HepG2 (cell line): ENCODE measurements at regions not wholly inside any gene's neighbourhood (a gene's known extent, or its start where the extent isn't known, plus 50 kb on each side); places are given as distances from the start of the nearest gene placed in this dataset.

ENCODE experiments used
- ATAC-seq: fragments of 200-7000 bp; cut with Tn5 transposase; 3 replicates; pipeline ENCODE4 v1.9.1; 2020; ENCODE audit warnings: mild to moderate bottlenecking, moderate library complexity
- BruUV-seq: library from RNA; stranded (reverse); fragments of 400-500 nt; replicated peaks from 2 replicates; lab custom pipeline; 2021; lab: Mats Ljungman, UMichigan
- CTCF ChIA-PET: fragments of 300-600 bp; formaldehyde crosslinking; extraction: SDS; loops from one replicate; lab custom pipeline; 2021; ENCODE audit warnings: low total read pairs, inconsistent platforms, low intra/inter-chr PET ratio; lab: Yijun Ruan, JAX
- POLR2A ChIA-PET: fragments of 350-600 bp; sonication (Branson Sonifier 250); formaldehyde crosslinking; loops from one replicate; lab custom pipeline; 2020; ENCODE audit warnings: antibody characterized with exemption, inconsistent platforms; lab: Yijun Ruan, JAX
- DNase-seq: peaks from one replicate; pipeline ENCODE4 v3.0.0-alpha.2; 2015; ENCODE audit warnings: low spot score
- FAIRE-seq: peaks from 3 replicates; lab custom pipeline; 2011; peaks lifted over from hg19 to GRCh38; lab: Jason Lieb, UNC
- H2AFZ ChIP-seq: one replicate; pipeline ENCODE4 v1.6.1; 2011; ENCODE audit warnings: low read length, inconsistent platforms
- H3K27ac ChIP-seq: fragments of 300-600 bp; 3 replicates; pipeline ENCODE4 v1.8.0; 2011; ENCODE audit warnings: mixed run types, mild to moderate bottlenecking, mixed read lengths, low read length, inconsistent platforms; ENCODE audit not compliant: insufficient read depth; ENCODE audit errors: extremely low read length
- H3K27me3 ChIP-seq, 2 experiments: fragments of 200-600 bp in 1 of 2; 2 replicates in 1 of 2; 3 replicates in 1 of 2; pipeline versions ENCODE4 v1.6.0 to v1.8.0; 2011; ENCODE audit warnings: low read length in 2 of 2, mild to moderate bottlenecking in 2 of 2, moderate library complexity in 2 of 2, inconsistent platforms in 1 of 2; ENCODE audit not compliant: insufficient read depth in 2 of 2, control insufficient read depth in 1 of 2
- H3K36me3 ChIP-seq, 2 experiments: fragments of 200-600 bp in 1 of 2; replicated peaks in 1 of 2; 2 replicates in 1 of 2; 3 replicates in 1 of 2; pipeline versions ENCODE4 v1.5.1 to v1.8.0; 2011; ENCODE audit warnings: low read length in 2 of 2, inconsistent platforms in 1 of 2; ENCODE audit not compliant: insufficient read depth in 2 of 2, control insufficient read depth in 1 of 2
- H3K4me1 ChIP-seq: 2 replicates; pipeline ENCODE4 v1.5.1; 2012; ENCODE audit warnings: low read length, inconsistent platforms; ENCODE audit not compliant: insufficient read depth
- H3K4me2 ChIP-seq: 2 replicates; pipeline ENCODE4 v1.6.0; 2011; ENCODE audit warnings: low read depth, low read length, inconsistent platforms
- H3K4me3 ChIP-seq, 3 experiments: fragments of 200-600 bp in 1 of 3; sonication (generic), shearing (Covaris generic) in 1 of 3; replicated peaks in 1 of 3; 2 replicates each; pipeline ENCODE4 v1.5.1; 2011 to 2016; ENCODE audit warnings: low read length in 3 of 3, inconsistent platforms in 2 of 3, low read depth in 2 of 3, mild to moderate bottlenecking in 2 of 3, control low read depth in 1 of 3, mixed read lengths in 1 of 3; ENCODE audit not compliant: insufficient read depth in 1 of 3
- H3K79me2 ChIP-seq: one replicate; pipeline ENCODE4 v1.6.1; 2011; ENCODE audit warnings: low read length, inconsistent platforms; ENCODE audit not compliant: insufficient read depth
- H3K9ac ChIP-seq: 2 replicates; pipeline ENCODE4 v1.6.0; 2011; ENCODE audit warnings: mild to moderate bottlenecking, low read depth, low read length, inconsistent platforms; ENCODE audit not compliant: insufficient read depth
- H3K9me3 ChIP-seq: 2 replicates; pipeline ENCODE4 v1.5.1; 2012; ENCODE audit warnings: mild to moderate bottlenecking, low read length
- H4K20me1 ChIP-seq: 2 replicates; pipeline ENCODE4 v1.6.0; 2011; ENCODE audit warnings: inconsistent platforms, mild to moderate bottlenecking, low read length, moderate library complexity; ENCODE audit not compliant: insufficient read depth
- HNF1B ChIP-seq: sonication (generic); formaldehyde crosslinking; IDR thresholded peaks from 2 replicates; pipeline ENCODE4 v1.5.1; 2020; ENCODE audit warnings: mild to moderate bottlenecking, moderate library complexity, missing genetic modification reagents
- MAF1 ChIP-seq: sonication (generic); formaldehyde crosslinking; IDR thresholded peaks from 2 replicates; pipeline ENCODE4 v1.5.0; 2020; ENCODE audit warnings: missing genetic modification reagents, borderline replicate concordance
- NCOA1 ChIP-seq: sonication (generic); formaldehyde crosslinking; IDR thresholded peaks from 2 replicates; pipeline ENCODE4 v1.9.0; 2021; ENCODE audit warnings: missing genetic modification reagents
- SNAPC4 ChIP-seq: sonication (generic); formaldehyde crosslinking; IDR thresholded peaks from 2 replicates; pipeline ENCODE4 v1.4.0; 2020; ENCODE audit warnings: mild to moderate bottlenecking, missing genetic modification reagents
- SOX5 ChIP-seq: IDR thresholded peaks from 2 replicates; pipeline ENCODE4 v1.6.1; 2016; ENCODE audit warnings: borderline replicate concordance
- ZFP62 ChIP-seq: sonication (generic); formaldehyde crosslinking; IDR thresholded peaks from 2 replicates; pipeline ENCODE4 v1.4.0; 2020; ENCODE audit warnings: missing genetic modification reagents
- ZNF207 ChIP-seq: fragments of 450-650 bp; IDR thresholded peaks from 2 replicates; pipeline ENCODE4 v1.6.1; 2016; ENCODE audit warnings: antibody characterized with exemption, borderline replicate concordance
- ZNF615 ChIP-seq: sonication (generic); formaldehyde crosslinking; IDR thresholded peaks from 2 replicates; pipeline ENCODE4 v1.5.0; 2020; ENCODE audit warnings: mild to moderate bottlenecking, missing genetic modification reagents, borderline replicate concordance
- ZNF766 ChIP-seq: sonication (generic); formaldehyde crosslinking; IDR thresholded peaks from 2 replicates; pipeline ENCODE4 v1.5.0; 2020; ENCODE audit warnings: missing genetic modification reagents, borderline replicate concordance
- WGBS: methylation state at CpG from one replicate; pipeline ENCODE4 v1.1.6; 2017; ENCODE audit warnings: low lambda C conversion rate; 5-methylcytosine and 5-hydroxymethylcytosine counted together
- in situ Hi-C: cut with HindIII; loops from 2 replicates; pipeline ENCODE4 v1.10.0; 2017; ENCODE audit warnings: low pct_unique_long_range_greater_than_20kb; ENCODE audit not compliant: extremely low pct_ligation_motif_present
- intact Hi-C: fragments of 100-400 bp; cut with micrococcal nuclease; formaldehyde crosslinking; loops from one replicate; pipeline ENCODE4 v1.10.0; 2022; ENCODE audit not compliant: unreplicated experiment
- TF ChIP-seq, protein P1 (sequence below): sonication (generic); formaldehyde crosslinking; IDR thresholded peaks from 2 replicates; pipeline ENCODE4 v1.4.0; 2020; ENCODE audit warnings: missing genetic modification reagents

GRCh38 chr1:58895082-58895481 is 111.2 kb upstream of the JUN start (continued):
- TF ChIP-seq SNAPC4 (CRISPR knock-in tag) (no peak), ZNF766 (no peak), ZNF207 (no peak), ZNF615 (CRISPR knock-in tag) (no peak), HNF1B (CRISPR knock-in tag) (no peak)

DNA sequence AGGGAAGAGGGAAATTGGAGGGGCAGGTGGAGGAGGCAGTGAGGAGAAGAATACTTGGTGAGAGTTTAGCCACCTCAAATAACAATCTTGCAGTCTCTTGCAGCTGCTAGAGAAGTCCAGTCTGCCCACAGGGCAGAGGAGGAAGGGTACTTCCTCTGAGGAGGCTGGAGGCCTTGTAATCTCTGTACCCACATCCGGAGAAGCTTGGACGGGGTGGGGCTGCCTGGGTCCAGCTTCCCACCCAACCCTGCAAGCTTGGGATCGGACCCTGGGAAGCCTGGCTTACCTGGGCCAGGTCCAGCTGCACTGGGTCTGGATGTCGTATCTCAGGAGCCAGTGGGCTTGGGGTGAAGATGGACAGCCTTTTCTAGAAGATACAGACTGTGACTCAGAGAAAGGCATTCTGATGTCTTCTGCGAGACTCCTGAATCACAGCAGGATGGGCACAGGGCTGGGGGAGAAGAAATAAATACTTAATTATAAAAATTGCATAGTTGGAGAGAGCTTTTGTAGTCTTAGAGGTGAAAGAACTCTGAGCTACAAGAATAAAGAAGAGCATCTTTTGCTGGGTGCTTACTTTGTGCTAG is 111.8 kb upstream of the JUN start:
- TF ChIP-seq MAF1 (CRISPR knock-in tag) (no peak), NCOA1 (CRISPR knock-in tag) (no peak), SOX5 (no peak), ZFP62 (no peak)
- TF ChIP-seq, protein P1, sequence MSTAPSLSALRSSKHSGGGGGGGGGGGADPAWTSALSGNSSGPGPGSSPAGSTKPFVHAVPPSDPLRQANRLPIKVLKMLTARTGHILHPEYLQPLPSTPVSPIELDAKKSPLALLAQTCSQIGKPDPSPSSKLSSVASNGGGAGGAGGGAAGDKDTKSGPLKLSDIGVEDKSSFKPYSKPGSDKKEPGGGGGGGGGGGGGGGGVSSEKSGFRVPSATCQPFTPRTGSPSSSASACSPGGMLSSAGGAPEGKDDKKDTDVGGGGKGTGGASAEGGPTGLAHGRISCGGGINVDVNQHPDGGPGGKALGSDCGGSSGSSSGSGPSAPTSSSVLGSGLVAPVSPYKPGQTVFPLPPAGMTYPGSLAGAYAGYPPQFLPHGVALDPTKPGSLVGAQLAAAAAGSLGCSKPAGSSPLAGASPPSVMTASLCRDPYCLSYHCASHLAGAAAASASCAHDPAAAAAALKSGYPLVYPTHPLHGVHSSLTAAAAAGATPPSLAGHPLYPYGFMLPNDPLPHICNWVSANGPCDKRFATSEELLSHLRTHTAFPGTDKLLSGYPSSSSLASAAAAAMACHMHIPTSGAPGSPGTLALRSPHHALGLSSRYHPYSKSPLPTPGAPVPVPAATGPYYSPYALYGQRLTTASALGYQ, result no peak
- TF ChIP-seq, all 625 proteins: peak for 0
- H3K4me3 ChIP-seq, result no peak overlapping the region; a peak in 1 of 6 replicates
- no peaks in the 10 kb centered on the region for H3K36me3 ChIP-seq
- BruUV-seq, result no TSS peak
- H3K9me3 ChIP-seq, result no peaks in the 10 kb centered on the region
- CTCF ChIA-PET, result no interaction called here
- no peak for DNase-seq
- no peaks in the 10 kb centered on the region for H3K27me3 ChIP-seq
- no peak overlapping the region for H3K4me2 ChIP-seq
- in situ Hi-C loops (no loop called here), intact Hi-C loops (no loop called here)
- H3K79me2 ChIP-seq, result no peaks in the 10 kb centered on the region
- no peak overlapping the region for H3K27ac ChIP-seq
- H3K9ac ChIP-seq, result no peak overlapping the region
- peaks cover 65% of the 10 kb centered on the region for H3K4me1 ChIP-seq
- FAIRE-seq, result no peak
- POLR2A ChIA-PET, result interaction anchor here (1.1 to 2.0 kb wide), 2 partner anchors 10 to 12 kb away, joined by 3 to 5 read pairs; no protein-coding TSS in a partner anchor
- WGBS, result 79% methylated on average over 5 of the region's 5 CpGs
- H4K20me1 ChIP-seq, result no peaks in the 10 kb centered on the region
- H2AFZ ChIP-seq, result no peak overlapping the region
- ATAC-seq, result no peak
